ENCODE measurements at regions not wholly inside any gene's neighbourhood (a gene's known extent, or its start where the extent isn't known, plus 50 kb on each side); places are given as distances from the start of the nearest gene placed in this dataset.
A peak's percentile ranks its signal among the peaks of the same experiment; 100 is the strongest.

- Histone ChIP-seq H3K4me1 (ENCODE audit: control insufficient read depth, insufficient read depth, low read length) (no peaks in the 10 kb centered on the region), H3K36me3 (ENCODE audit: control insufficient read depth in 2 of 2, insufficient read depth in 2 of 2, low read length in 1 of 2) (no peaks in the 10 kb centered on the region), H2AFZ (ENCODE audit: control insufficient read depth, low read depth, low read length) (no peak overlapping the region), H3K9me3 (replicated peaks; ENCODE audit: control insufficient read depth, insufficient read depth, low read length) (no peaks in the 10 kb centered on the region; the same call in 2 of the 3 replicates), H3K27me3 (replicated peaks in 1 of 2; ENCODE audit: control insufficient read depth in 2 of 2, insufficient read depth in 2 of 2, low read length in 1 of 2) (no peaks in the 10 kb centered on the region; a peak in 2 of 4 replicates), H3K4me2 (ENCODE audit: control insufficient read depth, insufficient read depth) (no peak overlapping the region), H3K9ac (ENCODE audit: control insufficient read depth, insufficient read depth, low read length) (no peak overlapping the region), H3K27ac (ENCODE audit: control insufficient read depth, insufficient read depth) (no peak overlapping the region), H3K79me2 (ENCODE audit: control insufficient read depth, insufficient read depth, low read length) (no peaks in the 10 kb centered on the region), H4K20me1 (ENCODE audit: control insufficient read depth, insufficient read depth) (no peaks in the 10 kb centered on the region), H3K4me3 (no peak overlapping the region)
- intact Hi-C loops (cut with micrococcal nuclease; ENCODE audit: unreplicated experiment) (no loop called here), in situ Hi-C loops (cut with MboI) (loop anchor here (5.0 kb wide), 1 partner anchor 207 kb away; no protein-coding TSS in a partner anchor)
- FAIRE-seq (no peak), ATAC-seq (no peak), DNase-seq (ENCODE audit: low read depth, low spot score) (no peak)
- BruUV-seq (replicated peaks): no TSS peak
- WGBS (ENCODE audit: insufficient coverage, insufficient replicate concordance, low lambda C conversion rate, missing lambda C conversion rate): 0% methylated on average over 2 of the region's 2 CpGs
- ChIA-PET RAD21 (ENCODE audit: unreplicated experiment) (interaction anchor here (1.3 kb wide), 1 partner anchor 207 kb away, joined by 4 read pairs; no protein-coding TSS in a partner anchor), CTCF (interaction anchor here (0.8 to 1.0 kb wide), 3 partner anchors 9 to 205 kb away, joined by 3 to 4 read pairs (median 3); no protein-coding TSS in a partner anchor), POLR2A (no interaction called here), SMC1A (ENCODE audit: uncharacterized antibody, unreplicated experiment) (interaction anchor here (0.7 kb wide), 1 partner anchor 392 kb away, joined by 3 read pairs; no protein-coding TSS in a partner anchor)
- TF ChIP-seq POLR2A (IDR thresholded peaks at IDR 0.05; ENCODE audit: low read depth, low read length): no peak
- TF ChIP-seq ZNF622 (IDR thresholded peaks at IDR 0.05): no peak
- no peak for TF ChIP-seq SREBF1 (IDR thresholded peaks at IDR 0.05; ENCODE audit: low read length)
- TF ChIP-seq ZNF687 (IDR thresholded peaks at IDR 0.05): no peak
- TF ChIP-seq SMC3 (IDR thresholded peaks at IDR 0.05; ENCODE audit: borderline replicate concordance, low read length): 0 out of 2 replicates have a peak, but pooled peaks have one; percentile 5
- no peak for TF ChIP-seq SREBF2 (IDR thresholded peaks at IDR 0.05; ENCODE audit: low read length)
- peak; percentile 45 for TF ChIP-seq RAD21 (IDR thresholded peaks at IDR 0.05; ENCODE audit: insufficient read depth, low read depth, low read length)
- no peak for TF ChIP-seq BACH1 (IDR thresholded peaks at IDR 0.05; ENCODE audit: borderline replicate concordance)
- no peak for TF ChIP-seq FOXK2 (IDR thresholded peaks at IDR 0.05)
- TF ChIP-seq ZBTB11 (CRISPR knock-in tag; IDR thresholded peaks at IDR 0.05): no peak
- TF ChIP-seq MYC (IDR thresholded peaks at IDR 0.05; ENCODE audit: insufficient read depth, insufficient read length, insufficient replicate concordance, low read length, severe bottlenecking): no peak
- no peak for TF ChIP-seq BCL11A (IDR thresholded peaks at IDR 0.05; ENCODE audit: low read depth, low read length)
- TF ChIP-seq IKZF2 (IDR thresholded peaks at IDR 0.05): no peak
- no peak for TF ChIP-seq STAT3 (IDR thresholded peaks at IDR 0.05; ENCODE audit: low read depth, low read length)
- TF ChIP-seq PAX5 (IDR thresholded peaks at IDR 0.05; ENCODE audit: borderline replicate concordance, low read depth, low read length): no peak
- TF ChIP-seq CTCF (IDR thresholded peaks at IDR 0.05 in 2 of 3, conservative IDR thresholded peaks at IDR 0.05 in 1 of 3; ENCODE audit: control insufficient read depth in 2 of 3, extremely low read depth in 1 of 3, insufficient read depth in 1 of 3, low read depth in 3 of 3, low read length in 3 of 3): peak; percentile 18 to 69 (median 54); a peak in 5 of 6 replicates
- TF ChIP-seq ASH2L (IDR thresholded peaks at IDR 0.05; ENCODE audit: borderline replicate concordance, low read depth): no peak
Observed at GRCh38 chr13:29713839-29714238, 118.4 kb upstream of the SLC7A1 start.

Data from GM12878 (cell line).